ENCODE measurements at regions not wholly inside any gene's neighbourhood (a gene's known extent, or its start where the extent isn't known, plus 50 kb on each side); places are given as distances from the start of the nearest gene placed in this dataset.

DNA sequence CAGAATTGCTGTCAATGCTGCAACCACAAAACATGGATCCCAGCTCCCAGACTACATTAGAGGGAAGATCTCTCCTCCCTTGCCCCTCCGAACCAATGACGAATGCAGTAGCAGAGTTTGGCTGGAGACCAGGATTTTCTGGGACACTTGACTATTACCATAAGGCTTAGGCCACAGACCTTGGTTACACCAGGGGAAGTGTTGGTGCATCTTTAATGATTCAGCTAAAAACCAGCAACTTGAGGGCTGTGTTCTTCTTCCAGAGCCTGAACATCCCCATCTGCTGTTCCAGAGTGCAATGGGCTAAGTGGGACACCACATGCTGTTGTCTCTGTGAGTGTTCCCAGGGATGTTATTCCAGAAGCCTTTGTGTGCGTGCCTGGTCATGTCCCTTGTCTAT lies 528.2 kb downstream of the LMO7 start:
- TF ChIP-seq EZH2 (IDR thresholded peaks at IDR 0.05; ENCODE audit: insufficient read depth, poor library complexity, severe bottlenecking) = no peak
- TF ChIP-seq EZH2phosphoT487 (IDR thresholded peaks at IDR 0.05; ENCODE audit: insufficient read depth, low read depth) = no peak
